ENCODE measurements at regions not wholly inside any gene's neighbourhood (a gene's known extent, or its start where the extent isn't known, plus 50 kb on each side); places are given as distances from the start of the nearest gene placed in this dataset.
"Not testable (repeated sequence)": the region's sequence is repeated elsewhere in the genome, so short reads cannot be mapped to it uniquely, and the experiment has no call there.

DNA sequence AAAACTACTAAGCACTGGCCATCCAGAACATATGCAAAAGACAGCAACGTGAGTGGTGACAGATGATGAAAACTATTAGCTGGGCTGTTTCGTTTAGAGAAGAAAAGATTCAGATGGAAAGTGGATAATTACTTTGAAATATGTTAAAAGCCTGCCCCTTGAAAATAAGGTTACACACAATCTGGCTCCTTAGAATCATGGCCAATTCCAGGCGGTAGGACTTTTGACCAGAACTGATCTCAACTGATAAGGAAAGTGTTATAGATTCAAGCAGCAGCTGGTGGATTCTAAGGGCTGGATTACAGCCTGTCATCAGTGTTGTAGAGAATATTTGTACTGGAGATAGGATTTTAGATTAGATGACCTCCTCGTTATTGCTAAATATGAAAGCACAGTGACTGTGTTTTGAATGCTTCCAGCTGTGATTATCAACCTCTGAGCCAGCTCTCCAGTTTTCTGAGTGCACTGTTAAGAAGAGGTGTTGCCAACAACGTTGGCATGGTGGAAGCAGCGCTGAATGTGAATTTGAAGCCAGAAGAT is 75.1 kb downstream of the KBTBD2 start:
- DNase-seq, result not testable (repeated sequence)

GRCh38 chr7:32814779-32815178 is 76.8 kb downstream of the KBTBD2 start:
- DNase-seq, result not testable (repeated sequence)

- no peak for DNase-seq
These were observed 81.7 kb downstream of the KBTBD2 start for GRCh38 chr7:32809871-32810270.

DNA sequence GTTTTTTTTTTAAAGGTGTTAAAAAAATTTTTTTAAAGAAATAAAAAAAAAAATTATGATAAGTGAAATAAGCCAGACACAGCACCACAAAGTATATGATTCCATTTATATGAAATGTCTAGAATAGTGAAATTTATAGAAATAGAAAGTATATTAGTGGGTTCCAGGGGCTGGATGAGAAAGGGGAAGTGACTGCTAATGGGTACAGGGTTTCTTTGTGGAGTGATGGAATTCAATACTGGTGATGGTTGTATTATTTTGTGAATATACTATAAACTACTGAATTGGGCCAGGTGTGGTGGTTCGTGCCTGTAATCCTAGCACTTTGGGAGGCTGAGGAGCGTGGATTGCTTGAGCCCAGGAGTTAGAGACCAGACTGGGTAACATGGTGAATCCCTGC is 82.2 kb downstream of the KBTBD2 start:
- no peak for DNase-seq

DNA sequence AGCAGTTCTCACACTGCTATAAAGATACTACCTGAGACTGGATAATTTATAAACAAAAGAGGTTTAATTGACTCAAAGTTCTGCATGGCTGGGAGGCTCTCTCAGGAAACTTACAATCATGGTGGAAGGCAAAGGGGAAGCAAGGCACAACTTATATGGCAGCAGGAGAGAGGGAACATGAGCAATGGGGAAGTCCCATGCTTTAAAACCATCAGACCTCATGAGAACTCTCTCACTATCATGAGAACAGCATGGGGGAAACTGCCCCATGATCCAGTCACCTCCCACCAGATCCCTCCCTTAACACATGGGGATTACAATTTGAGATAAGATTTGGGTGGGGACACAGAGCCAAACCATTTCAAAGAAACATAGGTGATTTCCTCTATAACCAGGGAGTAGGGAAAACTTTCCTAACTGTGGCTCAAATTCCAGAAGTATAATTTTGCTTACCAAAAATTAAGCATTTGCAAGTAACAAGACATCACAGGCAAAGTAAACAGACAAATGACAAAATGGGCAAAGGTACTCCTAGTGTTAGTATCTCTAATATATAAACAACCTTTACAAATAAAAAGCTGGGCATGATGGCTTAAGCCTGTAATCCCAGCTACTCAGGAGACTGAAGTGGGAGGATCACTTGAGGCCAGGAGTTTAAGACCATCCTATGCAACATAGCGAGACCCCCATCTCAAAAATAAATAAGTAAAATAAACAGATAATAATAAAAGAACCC is 88.0 kb downstream of the KBTBD2 start:
- no peak for DNase-seq

DNA sequence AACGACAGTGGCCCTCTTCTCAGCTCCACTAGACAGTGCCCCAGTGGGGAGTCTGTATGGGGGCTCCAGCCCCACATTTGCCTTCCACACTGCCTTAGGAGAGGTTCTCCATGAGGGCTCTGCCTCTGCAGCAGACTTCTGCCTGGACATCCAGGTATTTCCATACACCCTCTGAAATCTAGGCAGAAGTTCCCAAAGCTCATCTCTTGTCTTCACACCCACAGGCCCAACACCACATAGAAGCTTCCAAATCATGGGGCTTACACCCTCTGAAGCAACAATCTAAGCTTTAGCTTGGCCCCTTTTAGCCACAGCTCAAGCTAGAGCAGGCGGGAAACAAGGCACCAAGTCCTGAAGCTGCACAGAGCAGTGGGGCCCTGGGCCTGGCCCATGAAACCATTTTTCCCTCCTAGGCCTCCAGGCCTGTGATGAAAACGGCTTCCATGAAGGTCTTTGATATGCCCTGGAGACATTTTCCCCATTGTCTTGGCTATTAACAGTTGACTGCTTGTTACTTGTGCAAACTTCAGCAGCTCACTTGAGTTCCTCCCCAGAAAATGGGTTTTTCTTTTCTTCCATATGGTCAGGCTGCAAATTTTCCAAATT is 89.2 kb downstream of the KBTBD2 start:
- no peak for DNase-seq

- DNase-seq, result not testable (repeated sequence)
These were observed 98.5 kb downstream of the KBTBD2 start for GRCh38 chr7:32793053-32793452.

DNA sequence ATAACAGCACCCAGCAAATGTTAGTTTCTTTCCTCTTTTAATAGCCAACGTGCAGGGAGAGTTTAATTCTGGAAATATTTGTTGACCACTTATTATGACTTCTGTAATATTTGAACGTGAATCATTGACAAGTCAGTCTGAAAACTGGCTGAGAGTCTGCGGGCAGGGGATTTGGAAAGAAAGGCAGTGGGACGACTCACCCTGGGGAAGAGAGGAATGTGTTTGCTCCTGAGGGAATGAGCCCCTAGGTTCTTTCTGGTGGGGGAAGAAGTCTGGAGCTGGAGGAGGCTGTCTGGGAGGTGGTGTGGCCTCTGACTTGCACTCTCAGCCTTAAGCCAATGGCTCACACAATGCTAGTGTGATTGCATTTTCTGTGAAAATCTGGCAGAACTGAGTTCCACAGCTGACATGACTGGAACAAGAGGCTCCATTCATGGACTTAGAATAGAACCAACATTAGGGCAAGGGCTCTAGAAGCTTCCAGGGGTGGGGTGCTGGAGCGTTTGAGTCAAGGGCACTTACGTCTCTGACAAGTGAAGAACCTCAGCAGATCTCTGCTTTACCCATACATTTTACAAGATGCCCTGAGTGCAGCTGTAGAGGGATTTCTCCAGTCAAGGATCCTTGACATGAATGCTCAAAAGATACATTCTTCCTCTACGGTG is 100.7 kb downstream of the KBTBD2 start:
- peak in 16 of 58 donors; percentile 2 to 81 (median 26) for DNase-seq

GRCh38 chr7:32789266-32789665 is 102.3 kb downstream of the KBTBD2 start:
- not testable (repeated sequence) for DNase-seq

- not testable (repeated sequence) for DNase-seq
These were observed 103.4 kb downstream of the KBTBD2 start for GRCh38 chr7:32788174-32788573.

GRCh38 chr7:32785365-32785944 is 106.1 kb downstream of the KBTBD2 start:
- peak in 29 of 58 donors; percentile 8 to 87 (median 42) for DNase-seq

DNA sequence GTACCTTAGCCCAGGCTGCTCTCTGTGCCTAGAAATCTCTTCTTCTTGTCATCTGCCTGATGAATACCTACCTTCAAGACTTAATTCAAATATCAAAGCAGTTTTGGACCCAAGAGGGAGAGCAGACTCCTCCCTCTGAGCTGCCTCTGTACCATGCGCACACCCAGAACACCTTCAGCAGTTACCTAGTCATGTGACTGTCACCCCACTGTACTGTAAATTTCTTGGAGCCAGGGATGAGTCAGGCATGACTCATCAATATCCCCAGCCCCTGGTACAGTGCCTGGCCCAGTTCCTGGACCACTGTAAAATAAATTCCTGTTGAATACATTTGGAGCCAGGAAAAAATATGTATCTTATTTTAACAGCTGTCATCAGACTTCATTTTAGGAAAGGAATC is 111.7 kb downstream of the KBTBD2 start:
- not testable (repeated sequence) for DNase-seq

DNA sequence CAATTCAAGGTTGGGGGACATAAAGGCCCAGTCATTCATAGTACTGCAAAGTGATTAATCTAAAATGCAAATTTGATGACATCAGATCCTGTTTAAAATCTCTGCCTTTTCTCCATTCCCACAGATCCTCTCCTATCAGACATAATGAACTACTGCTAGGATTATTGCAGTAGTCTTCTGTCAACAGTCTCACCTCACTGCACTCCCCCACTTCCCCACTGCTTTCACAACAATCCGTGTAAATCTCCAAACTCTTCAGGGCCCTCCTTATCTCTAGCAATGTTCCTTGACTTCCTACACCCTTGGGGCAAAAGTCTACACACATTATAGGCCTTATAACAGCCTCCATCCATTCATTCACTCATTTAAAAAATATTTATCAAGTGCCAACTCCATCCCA is 112.4 kb downstream of the KBTBD2 start:
- no peak for DNase-seq

DNA sequence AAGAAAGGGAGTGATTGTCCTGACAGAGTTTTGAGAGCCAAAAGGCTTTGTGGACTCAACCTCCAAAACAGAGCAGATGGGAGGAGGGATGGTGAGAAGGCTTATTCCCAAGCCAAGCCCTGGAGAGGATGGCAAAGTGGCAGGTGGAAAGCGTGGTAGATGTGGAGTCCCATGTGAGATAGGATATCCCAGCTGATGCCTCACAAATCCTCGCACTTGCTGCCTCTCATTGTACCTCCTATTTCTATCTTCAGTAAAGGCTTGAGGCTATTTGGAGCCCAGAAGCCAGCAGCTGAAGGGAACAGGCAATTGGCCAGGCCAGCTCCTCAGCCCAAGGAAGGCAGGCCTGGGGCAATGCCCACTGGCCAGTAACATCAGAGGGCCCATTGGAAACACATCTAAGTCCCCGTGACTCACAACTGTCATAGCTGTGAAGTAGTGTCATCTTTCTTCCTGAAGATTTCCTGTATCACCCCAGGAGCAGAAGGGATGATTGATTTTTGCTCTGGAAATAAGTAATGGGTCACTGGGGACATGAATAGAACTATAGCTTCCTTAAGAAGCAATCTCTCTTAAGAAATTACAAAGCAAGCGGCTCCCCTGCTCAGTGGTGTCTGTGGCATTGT is 114.4 kb downstream of the KBTBD2 start:
- DNase-seq, result not testable (repeated sequence)

DNA sequence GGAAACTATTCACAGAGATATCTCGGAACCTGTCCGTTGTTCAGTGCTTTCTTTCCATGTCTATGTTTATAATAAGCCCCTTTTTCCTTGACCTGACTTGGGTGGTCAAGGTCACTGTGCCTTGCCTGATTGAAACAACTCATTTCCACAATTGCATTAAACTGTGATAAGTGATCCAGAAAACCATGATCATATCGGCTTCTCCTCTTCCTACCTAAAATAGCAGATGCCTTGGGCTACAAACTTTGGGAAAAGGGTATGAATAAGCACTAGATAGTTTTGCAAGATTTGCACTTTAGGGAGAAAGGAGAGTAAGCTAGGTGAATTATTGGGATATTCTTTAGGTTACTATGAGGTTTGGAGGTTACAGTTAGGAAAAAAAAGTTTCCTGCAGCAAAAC is 115.2 kb downstream of the KBTBD2 start:
- not testable (repeated sequence) for DNase-seq

GRCh38 chr7:32775809-32776208 is 115.8 kb downstream of the KBTBD2 start:
- DNase-seq, result peak in 3 of 58 donors; percentile 21 to 29 (median 22)

- DNase-seq, result peak in 6 of 58 donors; percentile 9 to 49 (median 22)
These were observed 117.0 kb downstream of the KBTBD2 start for GRCh38 chr7:32774541-32774951.

DNA sequence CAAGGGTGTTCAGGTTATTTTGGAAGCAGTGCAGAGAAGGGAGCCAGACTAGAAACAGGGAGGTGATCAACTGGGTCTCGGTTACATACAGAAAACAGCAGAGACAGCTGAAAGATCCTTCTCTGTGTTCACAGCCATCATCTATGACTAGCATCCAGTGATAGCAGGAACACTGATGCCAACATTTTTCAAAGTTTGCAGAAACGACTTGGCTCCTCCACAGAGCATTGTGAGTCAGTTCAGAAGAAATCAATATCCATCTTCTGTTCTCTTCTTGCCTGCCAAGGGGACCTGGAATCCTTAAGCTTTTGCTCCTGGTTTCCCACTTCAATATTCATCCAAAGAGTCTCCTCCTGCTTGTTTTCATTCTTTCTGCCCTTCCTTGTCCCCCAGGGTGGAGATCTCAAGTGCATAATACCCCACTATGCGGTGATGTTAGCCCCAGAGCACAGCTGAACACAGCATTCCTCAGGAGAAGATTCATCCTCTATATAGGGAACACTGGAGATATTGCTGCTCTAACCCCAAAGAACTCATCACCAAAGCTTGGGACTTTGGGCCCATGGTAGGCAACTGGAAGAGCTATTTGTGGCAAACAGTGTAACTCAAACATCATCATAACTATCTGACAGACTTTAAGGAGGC is 122.6 kb downstream of the KBTBD2 start:
- DNase-seq, result not testable (repeated sequence)

DNA sequence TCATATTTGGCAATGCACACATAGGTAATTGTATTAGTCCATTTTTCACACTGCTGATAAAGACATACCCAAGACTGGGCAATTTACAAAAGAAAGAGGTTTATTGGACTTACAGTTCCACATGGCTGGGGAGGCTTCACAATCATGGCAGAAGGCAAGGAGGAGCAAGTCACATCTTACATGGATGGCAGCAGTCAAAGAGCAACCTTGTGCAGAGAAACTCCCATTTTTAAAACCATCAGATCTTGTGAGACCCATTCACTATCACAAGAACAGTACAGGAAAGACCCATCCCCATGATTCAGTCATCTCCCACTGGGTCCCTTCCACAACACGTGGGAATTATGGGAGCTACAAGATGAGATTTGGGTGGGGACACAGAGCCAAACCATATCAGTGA is 123.2 kb downstream of the KBTBD2 start:
- not testable (repeated sequence) for DNase-seq

DNA sequence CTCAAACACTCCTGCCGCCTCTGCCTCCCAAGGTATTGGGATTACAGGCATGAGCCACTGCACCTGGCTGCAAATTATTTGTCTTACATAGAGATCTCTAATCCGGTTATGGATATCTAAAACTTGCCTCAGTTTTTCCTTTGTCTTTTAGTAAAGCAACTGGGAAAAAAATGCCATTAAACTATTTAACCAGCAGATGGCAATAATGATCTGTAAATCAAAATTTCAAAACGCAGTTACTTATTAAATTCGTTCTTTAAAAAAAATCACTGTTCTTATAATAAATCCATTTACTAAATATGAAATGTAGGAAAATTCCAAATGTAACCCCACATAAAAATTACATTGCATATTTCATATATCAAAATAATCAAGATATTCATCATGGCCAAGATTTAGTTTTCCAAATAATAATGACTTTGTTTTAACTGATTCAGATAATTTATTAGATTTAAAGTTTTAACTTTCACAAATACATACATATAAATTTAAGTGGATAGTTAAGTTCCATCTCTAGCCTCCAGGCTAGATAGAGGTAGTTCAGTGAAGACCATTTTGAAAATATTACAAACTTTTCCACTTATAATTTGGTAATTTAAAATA is 125.8 kb downstream of the KBTBD2 start:
- not testable (repeated sequence) for DNase-seq
